GM19372 (cell line): ENCODE measurements at regions not wholly inside any gene's neighbourhood (a gene's known extent, or its start where the extent isn't known, plus 50 kb on each side); places are given as distances from the start of the nearest gene placed in this dataset.
A peak's percentile ranks its signal among the peaks of the same experiment; 100 is the strongest.
"Not testable (repeated sequence)": the region's sequence is repeated elsewhere in the genome, so short reads cannot be mapped to it uniquely, and the experiment has no call there.

ENCODE experiments used
- ATAC-seq: cut with Tn5 transposase; IDR thresholded peaks from one replicate; pipeline ENCODE4 v1.9.1; 2021; ENCODE audit warnings: mild to moderate bottlenecking, low read depth, moderate library complexity; ENCODE audit not compliant: unreplicated experiment

DNA sequence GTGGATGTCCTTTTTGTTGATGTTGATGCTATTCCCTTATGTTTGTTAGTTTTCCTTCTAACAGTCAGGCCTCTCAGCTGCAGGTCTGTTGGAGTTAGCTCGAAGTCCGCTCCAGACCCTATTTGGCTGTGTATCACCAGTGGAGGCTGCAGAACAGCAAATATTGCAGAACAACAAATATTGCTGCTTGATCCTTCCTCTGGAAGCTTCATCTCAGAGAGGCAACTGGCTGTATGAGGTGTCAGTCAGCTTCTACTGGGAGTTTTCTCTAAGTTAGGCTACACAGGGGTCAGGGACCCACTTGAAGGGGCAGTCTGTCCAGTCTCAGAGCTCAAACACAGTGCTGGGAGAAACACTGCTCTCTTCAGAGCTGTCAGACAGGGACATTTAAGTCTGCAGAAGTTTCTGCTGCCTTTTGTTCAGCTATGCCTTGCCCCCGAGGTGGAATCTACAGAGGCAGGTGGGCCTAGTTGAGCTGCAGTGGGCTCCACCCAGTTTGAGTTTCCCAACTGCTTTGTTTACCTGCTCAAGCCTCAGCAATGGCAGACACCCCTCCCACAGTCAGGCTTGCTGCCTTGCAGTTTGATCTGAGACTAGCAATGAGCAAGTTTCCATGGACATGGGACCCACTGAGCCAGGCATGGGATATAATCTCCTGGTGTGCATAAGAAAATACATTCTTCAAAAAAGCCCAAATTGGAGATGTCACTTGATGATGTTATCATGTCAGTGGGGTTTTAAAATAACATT lies 99.5 kb downstream of the KDM5D start:
- ATAC-seq: no peak

GRCh38 chrY:19637651-19638347 lies 106.7 kb downstream of the KDM5D start:
- ATAC-seq: peak; percentile 64

- no peak for ATAC-seq
Measured at GRCh38 chrY:19628926-19629325, 115.6 kb downstream of the KDM5D start.

- no peak for ATAC-seq
Measured at GRCh38 chrY:19622392-19622791, 122.1 kb downstream of the KDM5D start.

GRCh38 chrY:19621756-19622155 lies 122.8 kb downstream of the KDM5D start:
- no peak for ATAC-seq

DNA sequence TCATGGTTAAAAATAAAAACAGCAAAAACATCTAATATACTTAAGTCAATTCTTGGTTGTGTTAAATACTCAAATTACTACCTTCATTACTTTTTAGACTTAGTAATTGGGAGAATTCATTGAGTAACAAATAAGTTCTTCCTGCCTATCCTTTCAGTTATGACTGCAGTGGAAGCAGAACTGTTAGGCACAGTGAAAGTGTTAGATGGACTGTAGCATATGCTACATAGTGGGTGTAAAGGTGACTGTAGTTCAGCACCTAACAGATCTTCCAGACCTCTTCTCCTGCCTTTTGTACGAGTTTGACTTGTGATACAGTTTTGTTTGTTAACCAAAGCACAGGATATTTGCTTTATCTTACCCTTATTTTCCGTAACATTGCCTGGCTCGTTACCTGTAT lies 143.4 kb downstream of the KDM5D start:
- no peak for ATAC-seq

DNA sequence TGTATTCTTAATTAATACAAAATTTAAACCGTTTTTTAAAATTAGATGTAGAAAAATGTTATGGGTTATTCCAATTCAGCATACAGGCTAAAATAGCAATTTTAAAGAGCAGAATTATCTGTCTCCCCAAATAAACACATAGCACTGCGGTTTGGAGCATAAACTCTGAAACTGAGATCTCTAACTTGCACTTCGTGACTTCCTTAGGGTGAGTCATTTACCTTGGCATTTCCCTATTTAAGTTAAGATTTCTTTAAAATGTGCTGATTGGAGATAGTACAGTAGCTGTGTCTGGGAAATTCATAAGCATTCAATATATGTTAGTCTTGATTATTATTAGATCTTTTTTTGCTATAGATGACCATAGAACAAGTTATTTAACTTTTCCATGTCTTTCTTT lies 143.8 kb downstream of the KDM5D start:
- ATAC-seq: no peak

- no peak for ATAC-seq
Measured at GRCh38 chrY:19590235-19590634, 154.3 kb downstream of the KDM5D start.

GRCh38 chrY:19589664-19590063 lies 154.9 kb downstream of the KDM5D start:
- ATAC-seq: no peak

DNA sequence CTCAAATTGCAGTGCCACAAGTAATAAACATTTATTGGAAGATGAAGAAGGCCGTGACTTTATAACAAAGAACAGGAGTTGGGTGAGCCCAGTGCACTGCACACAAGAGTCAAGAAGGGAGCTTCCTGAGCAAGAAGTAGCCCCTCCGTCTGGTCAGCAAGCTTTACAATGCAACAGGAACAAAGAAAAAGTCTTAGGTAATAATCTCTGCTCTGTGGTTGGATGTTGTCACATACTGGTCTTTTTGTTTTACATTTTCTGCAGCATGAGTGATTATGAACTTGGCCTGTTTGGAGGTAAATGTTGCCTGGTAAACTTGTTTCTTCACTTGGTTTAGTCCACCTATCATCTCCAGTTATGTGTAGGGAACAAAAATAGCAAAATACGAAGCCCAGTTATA lies 157.2 kb downstream of the KDM5D start:
- ATAC-seq: no peak

- ATAC-seq: not testable (repeated sequence)
Measured at GRCh38 chrY:19580990-19581389, 163.5 kb downstream of the KDM5D start.

GRCh38 chrY:19578281-19578874 lies 166.1 kb downstream of the KDM5D start:
- no peak for ATAC-seq

- no peak for ATAC-seq
Measured at GRCh38 chrY:19577250-19577649, 167.3 kb downstream of the KDM5D start.

DNA sequence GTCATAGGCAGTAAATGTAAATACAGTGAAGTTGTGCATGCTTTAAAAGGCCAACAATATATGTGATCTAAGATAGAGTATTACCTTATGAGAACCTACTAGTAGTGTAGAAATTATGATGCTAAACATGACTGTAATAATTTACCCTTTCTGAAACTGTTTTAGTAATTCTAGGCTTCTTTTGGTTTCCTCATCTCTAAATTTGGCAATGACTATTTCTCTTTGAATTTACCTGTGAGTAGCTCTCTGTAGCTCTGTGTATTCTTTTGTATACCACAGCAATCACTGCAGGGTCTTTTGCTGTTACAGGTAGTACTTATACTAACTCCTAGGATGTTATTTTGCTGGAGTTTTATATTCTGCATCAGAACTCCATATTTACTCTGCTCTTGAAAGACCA lies 169.6 kb downstream of the KDM5D start:
- ATAC-seq: no peak

DNA sequence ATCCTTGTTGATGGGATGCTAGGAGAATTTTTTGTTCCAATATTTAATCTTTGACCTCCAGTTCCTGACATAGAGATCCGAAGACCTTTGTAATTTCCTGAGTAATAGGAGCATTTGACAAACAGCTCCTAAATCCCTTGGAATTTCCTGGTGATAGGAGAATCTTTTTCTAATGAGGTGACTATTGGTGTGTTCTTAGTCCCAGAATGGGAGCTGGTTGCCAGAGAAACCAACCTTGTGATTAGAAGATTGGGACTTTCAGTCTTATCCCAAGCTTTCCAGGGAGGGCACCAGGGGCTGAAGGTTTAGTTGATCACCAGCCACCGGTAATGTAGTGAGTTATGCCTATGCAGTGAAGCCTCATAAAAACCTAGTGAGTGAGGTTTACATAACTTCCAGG lies 170.9 kb downstream of the KDM5D start:
- ATAC-seq: no peak

GRCh38 chrY:19570999-19571398 lies 173.5 kb downstream of the KDM5D start:
- ATAC-seq: peak; percentile 42

GRCh38 chrY:19567943-19568342 lies 176.6 kb downstream of the KDM5D start:
- ATAC-seq: peak; percentile 1

- ATAC-seq: peak; percentile 57
Measured at GRCh38 chrY:19567051-19567921, 177.2 kb downstream of the KDM5D start.

- no peak for ATAC-seq
Measured at GRCh38 chrY:19559161-19559560, 185.4 kb downstream of the KDM5D start.

DNA sequence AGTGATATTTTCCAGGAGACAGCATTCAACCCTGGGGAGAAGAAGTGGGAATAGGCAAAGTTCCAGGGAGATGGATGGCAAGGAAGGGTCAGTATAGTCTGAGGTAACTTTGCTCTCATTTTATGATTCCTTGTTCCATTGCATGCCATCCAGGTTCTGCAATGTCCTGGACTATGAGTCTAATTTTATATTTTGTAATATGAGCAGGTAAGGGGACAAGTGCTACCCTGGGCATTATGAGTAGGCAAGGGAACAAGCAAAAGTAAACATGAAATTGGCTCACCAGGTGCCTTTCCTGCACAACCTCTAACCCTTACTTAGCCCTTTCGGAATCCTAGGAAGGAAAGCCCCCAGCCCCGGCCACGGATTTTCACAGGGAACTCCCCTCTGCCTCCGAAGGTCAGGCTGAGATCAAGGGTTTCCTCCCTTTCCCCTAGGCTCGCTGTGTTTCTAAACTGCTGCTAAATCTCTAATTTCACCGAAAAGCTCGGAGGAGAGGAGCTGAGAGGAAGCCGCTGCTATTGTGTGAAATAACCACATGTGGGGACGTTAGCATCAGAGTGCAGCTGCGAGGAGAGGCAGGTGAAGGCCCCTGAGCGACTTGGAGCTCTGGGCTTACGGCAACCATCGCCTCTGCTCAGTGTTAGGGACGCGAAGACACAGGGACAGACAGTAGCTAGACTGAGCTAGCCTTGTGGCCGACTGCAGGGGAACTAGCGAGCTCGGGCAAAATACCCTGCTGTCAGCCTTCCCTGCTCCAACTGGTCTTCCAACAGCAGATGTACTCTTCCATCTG lies 194.7 kb downstream of the KDM5D start:
- ATAC-seq: no peak
